IMR-90 (cell line): ENCODE measurements at regions not wholly inside any gene's neighbourhood (a gene's known extent, or its start where the extent isn't known, plus 50 kb on each side); places are given as distances from the start of the nearest gene placed in this dataset.

Experiments used
- ATAC-seq: fragments of 200-7000 bp; cut with Tn5 transposase; 2 replicates; pipeline ENCODE4 v1.9.1; 2020; ENCODE audit warnings: low read depth, mild to moderate bottlenecking, moderate library complexity
- BruUV-seq: library from RNA; stranded (reverse); fragments of 400-500 nt; replicated peaks from 2 replicates; lab custom pipeline; 2021; lab: Mats Ljungman, UMichigan
- CTCF ChIA-PET: fragments of 300-600 bp; formaldehyde crosslinking; extraction: SDS; loops from one replicate; lab custom pipeline; 2021; ENCODE audit warnings: antibody characterized with exemption; lab: Yijun Ruan, JAX
- POLR2A ChIA-PET: fragments of 300-600 bp; sonication (Branson Sonifier 250); formaldehyde crosslinking; loops from one replicate; lab custom pipeline; 2022; ENCODE audit warnings: antibody characterized with exemption; ENCODE audit not compliant: unreplicated experiment; lab: Charles Lee
- DNase-seq: peaks from one replicate; pipeline ENCODE4 v3.0.0; 2013
- H2AFZ ChIP-seq: replicated peaks from 2 replicates; pipeline ENCODE3; 2013; ENCODE audit warnings: low read length, mild to moderate bottlenecking; ENCODE audit not compliant: poor library complexity
- H2AK5ac ChIP-seq: 2 replicates; pipeline ENCODE4 v1.6.1; 2013; ENCODE audit warnings: low read depth, low read length, inconsistent platforms
- H2AK9ac ChIP-seq: replicated peaks from 2 replicates; pipeline ENCODE3; 2013; ENCODE audit warnings: mild to moderate bottlenecking, low read depth, low read length, moderate library complexity; ENCODE audit not compliant: poor library complexity
- H2BK120ac ChIP-seq: 2 replicates; pipeline ENCODE4 v1.6.1; 2013; ENCODE audit warnings: low read depth, low read length, inconsistent platforms
- H2BK15ac ChIP-seq: 3 replicates; pipeline ENCODE4 v1.6.1; 2013; ENCODE audit warnings: low read depth, low read length, inconsistent platforms
- H2BK20ac ChIP-seq: 2 replicates; pipeline ENCODE4 v1.6.1; 2013; ENCODE audit warnings: low read depth, mild to moderate bottlenecking, inconsistent platforms, low read length, moderate library complexity
- H2BK5ac ChIP-seq: 2 replicates; pipeline ENCODE4 v1.6.1; 2013; ENCODE audit warnings: mild to moderate bottlenecking, low read depth, low read length, inconsistent platforms; ENCODE audit not compliant: poor library complexity, severe bottlenecking
- H3K14ac ChIP-seq: replicated peaks from 2 replicates; pipeline ENCODE4 v1.6.1; 2013; ENCODE audit warnings: low read depth, low read length, inconsistent platforms
- H3K18ac ChIP-seq: 2 replicates; pipeline ENCODE4 v1.6.1; 2013; ENCODE audit warnings: low read depth, low read length, control low read depth
- H3K23ac ChIP-seq: 2 replicates; pipeline ENCODE4 v1.6.1; 2013; ENCODE audit warnings: low read depth, low read length, inconsistent platforms
- H3K27ac ChIP-seq: 2 replicates; pipeline ENCODE4 v1.5.1; 2013; ENCODE audit warnings: mild to moderate bottlenecking, control low read depth, low read length; ENCODE audit not compliant: insufficient read depth
- H3K27me3 ChIP-seq: 2 replicates; pipeline ENCODE4 v1.6.1; 2013; ENCODE audit warnings: low read length; ENCODE audit not compliant: control insufficient read depth, insufficient read depth
- H3K36me3 ChIP-seq: 2 replicates; pipeline ENCODE4 v1.6.1; 2013; ENCODE audit warnings: low read length, mixed read lengths; ENCODE audit not compliant: control insufficient read depth, insufficient read depth
- H3K4ac ChIP-seq: 2 replicates; pipeline ENCODE4 v1.6.1; 2013; ENCODE audit warnings: low read depth, low read length, inconsistent platforms
- H3K4me1 ChIP-seq: 2 replicates; pipeline ENCODE4 v1.6.1; 2013; ENCODE audit warnings: low read length, mixed read lengths; ENCODE audit not compliant: control insufficient read depth, insufficient read depth
- H3K4me2 ChIP-seq: 2 replicates; pipeline ENCODE4 v1.6.1; 2013; ENCODE audit warnings: low read depth, mild to moderate bottlenecking, control low read depth, low read length, moderate library complexity
- H3K4me3 ChIP-seq: 2 replicates; pipeline ENCODE4 v1.5.1; 2013; ENCODE audit warnings: low read depth, mild to moderate bottlenecking, control low read depth, low read length, moderate library complexity; ENCODE audit not compliant: insufficient read depth
- H3K56ac ChIP-seq: 2 replicates; pipeline ENCODE4 v1.6.1; 2013; ENCODE audit warnings: low read length, inconsistent platforms; ENCODE audit not compliant: insufficient read depth; ENCODE audit errors: extremely low read depth
- H3K79me1 ChIP-seq, 2 experiments: 2 replicates each; pipeline ENCODE4 v1.6.1; 2013; ENCODE audit warnings: low read length in 2 of 2, inconsistent platforms in 1 of 2, low read depth in 1 of 2
- H3K9ac ChIP-seq: 2 replicates; pipeline ENCODE4 v1.6.1; 2013; ENCODE audit warnings: low read depth, low read length, control low read depth
- H3K9me1 ChIP-seq: 2 replicates; pipeline ENCODE4 v1.6.1; 2013; ENCODE audit warnings: low read length, inconsistent platforms; ENCODE audit not compliant: insufficient read depth
- H3K9me3 ChIP-seq: 2 replicates; pipeline ENCODE4 v1.6.1; 2013; ENCODE audit warnings: low read length; ENCODE audit not compliant: control insufficient read depth, insufficient read depth
- H4K20me1 ChIP-seq: 2 replicates; pipeline ENCODE4 v1.6.1; 2013; ENCODE audit warnings: low read length, inconsistent platforms; ENCODE audit not compliant: insufficient read depth
- H4K5ac ChIP-seq: 2 replicates; pipeline ENCODE4 v1.6.1; 2013; ENCODE audit warnings: mild to moderate bottlenecking, low read depth, low read length, control low read depth
- H4K8ac ChIP-seq, 2 experiments: 2 replicates each; pipeline ENCODE4 v1.6.1; 2013; ENCODE audit warnings: low read depth in 2 of 2, low read length in 2 of 2, control low read depth in 1 of 2, inconsistent platforms in 1 of 2
- H4K91ac ChIP-seq: 2 replicates; pipeline ENCODE4 v1.6.1; 2013; ENCODE audit warnings: low read depth, low read length, inconsistent platforms; ENCODE audit not compliant: insufficient read depth
- BHLHE40 ChIP-seq: fragments of 150-350 bp; IDR thresholded peaks from 2 replicates; pipeline ENCODE4 v1.6.1; 2016; ENCODE audit warnings: mild to moderate bottlenecking, low read depth, low read length
- CEBPB ChIP-seq: IDR thresholded peaks from 2 replicates; pipeline ENCODE4 v1.6.1; 2012; ENCODE audit warnings: low read depth, low read length, improper control_type of control experiment
- CHD1 ChIP-seq: IDR thresholded peaks from 2 replicates; pipeline ENCODE4 v1.6.1; 2012; ENCODE audit warnings: low read depth, low read length, improper control_type of control experiment
- FOS ChIP-seq: fragments of 150-350 bp; IDR thresholded peaks from 2 replicates; pipeline ENCODE4 v1.6.1; 2016; ENCODE audit warnings: low read depth, low read length
- MAFK ChIP-seq: IDR thresholded peaks from 2 replicates; pipeline ENCODE4 v1.6.1; 2012; ENCODE audit warnings: low read depth, low read length, improper control_type of control experiment
- POLR2A ChIP-seq: IDR thresholded peaks from 2 replicates; pipeline ENCODE4 v1.6.1; 2012; ENCODE audit warnings: mild to moderate bottlenecking, low read depth, low read length
- RAD21 ChIP-seq: IDR thresholded peaks from 2 replicates; pipeline ENCODE4 v1.6.1; 2012; ENCODE audit warnings: low read length, improper control_type of control experiment
- RFX5 ChIP-seq: IDR thresholded peaks from 2 replicates; pipeline ENCODE4 v1.8.0; 2012; ENCODE audit warnings: low read depth, mild to moderate bottlenecking, low read length, moderate library complexity
- WGBS, 2 experiments: methylation state at CpG; one replicate each; pipeline versions ENCODE4 v1.1.5 to v1.1.7; 2013; ENCODE audit warnings: missing lambda C conversion rate in 2 of 2; ENCODE audit not compliant: insufficient read length in 1 of 2; ENCODE audit errors: extremely low coverage in 2 of 2; 5-methylcytosine and 5-hydroxymethylcytosine counted together
- dilution Hi-C: fragments of 300-500 bp; cut with HindIII; formaldehyde crosslinking; loops from one replicate; pipeline ENCODE4 v1.14.3; 2018; ENCODE audit warnings: low sequenced_read_pairs; ENCODE audit not compliant: unreplicated experiment
- in situ Hi-C: fragments of 300-500 bp; cut with MboI; formaldehyde crosslinking; loops from 3 replicates; pipeline ENCODE4 v1.14.3; 2019; ENCODE audit warnings: low sequenced_read_pairs, inconsistent platforms, mixed read lengths
- intact Hi-C: fragments of 100-400 bp; cut with micrococcal nuclease; formaldehyde crosslinking; loops from 2 replicates; pipeline ENCODE4 v1.10.0; 2022

GRCh38 chr20:12623870-12624269 lies 384.9 kb upstream of the SPTLC3 start:
- no peak overlapping the region for H2AK5ac ChIP-seq
- no peak overlapping the region for H3K14ac ChIP-seq
- BruUV-seq = no TSS peak
- H4K5ac ChIP-seq = no peak overlapping the region
- no peak overlapping the region for H3K18ac ChIP-seq
- H3K4me3 ChIP-seq = no peak overlapping the region
- H3K36me3 ChIP-seq = no peaks in the 10 kb centered on the region
- H4K8ac ChIP-seq = no peak overlapping the region
- no peak overlapping the region for H3K23ac ChIP-seq
- H3K56ac ChIP-seq = no peak overlapping the region
- H4K20me1 ChIP-seq = no peaks in the 10 kb centered on the region
- no peak overlapping the region for H2BK20ac ChIP-seq
- dilution Hi-C loops = no loop called here
- H3K9me1 ChIP-seq = no peaks in the 10 kb centered on the region
- H2AFZ ChIP-seq = no peak overlapping the region
- no peaks in the 10 kb centered on the region for H3K27me3 ChIP-seq
- in situ Hi-C loops = no loop called here
- no peak overlapping the region for H3K9ac ChIP-seq
- ChIA-PET POLR2A (no interaction called here), CTCF (no interaction called here)
- DNase-seq (no peak), ATAC-seq (no peak)
- no peak overlapping the region for H3K27ac ChIP-seq
- intact Hi-C loops = no loop called here
- TF ChIP-seq BHLHE40 (no peak), CEBPB (no peak), POLR2A (no peak), MAFK (no peak), FOS (no peak), RAD21 (no peak), CHD1 (no peak), RFX5 (no peak)
- no peak overlapping the region for H4K91ac ChIP-seq
- H3K4me1 ChIP-seq = no peaks in the 10 kb centered on the region
- no peak overlapping the region for H3K4ac ChIP-seq
- H3K9me3 ChIP-seq = peaks cover 1% of the 10 kb centered on the region
- no peak overlapping the region for H3K4me2 ChIP-seq
- no CpG with 5 or more reads among the region's 1 CpG for WGBS, 2 experiments
- no peaks in the 10 kb centered on the region for H3K79me1 ChIP-seq
- H2BK15ac ChIP-seq = no peak overlapping the region
- no peak overlapping the region for H2BK5ac ChIP-seq
- H2BK120ac ChIP-seq = no peak overlapping the region
- no peak overlapping the region for H2AK9ac ChIP-seq
